Stimulated activated naive CD8-positive, alpha-beta T cell treated with anti-CD3 and anti-CD28 coated beads, Interleukin-15, amount 100 ng/mL, for 72 hours (primary cell): ENCODE measurements at regions not wholly inside any gene's neighbourhood (a gene's known extent, or its start where the extent isn't known, plus 50 kb on each side); places are given as distances from the start of the nearest gene placed in this dataset.

ENCODE experiments used
- ATAC-seq: fragments of 150-1000 bp; cut with Tn5 transposase; 2 replicates; pipeline ENCODE4 v1.10.0; 2021; ENCODE audit warnings: mild to moderate bottlenecking, moderate library complexity
- DNase-seq, 2 donors: peaks; one replicate each; pipeline ENCODE4 v3.0.0; 2021 to 2022
- H3K27ac Mint-ChIP-seq, 2 donors: one replicate each; pipeline ENCODE4 v1.8.0; 2022; ENCODE audit warnings: mild to moderate bottlenecking in 2 of 2, mixed read lengths in 2 of 2, moderate library complexity in 2 of 2
- H3K27me3 Mint-ChIP-seq: one replicate; pipeline ENCODE4 v1.8.0; 2022; ENCODE audit warnings: mixed read lengths
- H3K4me1 Mint-ChIP-seq: one replicate; pipeline ENCODE4 v1.8.0; 2022; ENCODE audit warnings: mild to moderate bottlenecking, mixed read lengths
- H3K4me3 Mint-ChIP-seq, 2 donors: one replicate each; pipeline ENCODE4 v1.8.0; 2022; ENCODE audit warnings: mild to moderate bottlenecking in 2 of 2, mixed read lengths in 2 of 2, moderate library complexity in 1 of 2
- H3K9me3 Mint-ChIP-seq, 2 donors: one replicate each; pipeline ENCODE4 v1.8.0; 2022; ENCODE audit warnings: mixed read lengths in 2 of 2

GRCh38 chr21:35885942-35886541, 174.3 kb downstream of the SETD4 start:
- no peak for DNase-seq
- Mint-ChIP-seq H3K27me3 (peaks cover 26% of the 10 kb centered on the region), H3K27ac (no peak overlapping the region), H3K4me1 (no peaks in the 10 kb centered on the region), H3K4me3 (no peak overlapping the region), H3K9me3 (no peaks in the 10 kb centered on the region)
- ATAC-seq = no peak

- H3K27me3 Mint-ChIP-seq = peaks cover 39% of the 10 kb centered on the region
- H3K4me3 Mint-ChIP-seq = no peak overlapping the region
- H3K9me3 Mint-ChIP-seq = no peaks in the 10 kb centered on the region
- H3K27ac Mint-ChIP-seq = no peak overlapping the region
- H3K4me1 Mint-ChIP-seq = no peaks in the 10 kb centered on the region
- DNase-seq (no peak), ATAC-seq (no peak)
Measured at GRCh38 chr21:35882791-35883240, 177.5 kb downstream of the SETD4 start.

GRCh38 chr21:35873441-35873840, 186.9 kb downstream of the SETD4 start:
- Mint-ChIP-seq H3K4me3 (no peak overlapping the region), H3K27ac (no peak overlapping the region), H3K9me3 (peaks cover under 1 to 9% of the 10 kb centered on the region in 2 donors), H3K4me1 (no peaks in the 10 kb centered on the region), H3K27me3 (peaks cover 27% of the 10 kb centered on the region)
- DNase-seq (no peak), ATAC-seq (no peak)

GRCh38 chr21:35871906-35872305, 188.4 kb downstream of the SETD4 start:
- H3K27ac Mint-ChIP-seq = no peak overlapping the region
- H3K4me3 Mint-ChIP-seq = no peak overlapping the region
- H3K9me3 Mint-ChIP-seq = peaks cover 5 to 9% of the 10 kb centered on the region in 2 donors
- peaks cover 23% of the 10 kb centered on the region for H3K27me3 Mint-ChIP-seq
- H3K4me1 Mint-ChIP-seq = no peaks in the 10 kb centered on the region
- DNase-seq (no peak), ATAC-seq (no peak)

GRCh38 chr21:35868869-35869223, 191.5 kb downstream of the SETD4 start:
- H3K4me3 Mint-ChIP-seq = no peak overlapping the region
- peaks cover 0 to 5% of the 10 kb centered on the region in 2 donors for H3K9me3 Mint-ChIP-seq
- H3K27me3 Mint-ChIP-seq = peaks cover 13% of the 10 kb centered on the region
- no peak overlapping the region for H3K27ac Mint-ChIP-seq
- no peak for ATAC-seq
- H3K4me1 Mint-ChIP-seq = no peaks in the 10 kb centered on the region
- DNase-seq = no peak

- no peak overlapping the region for H3K4me3 Mint-ChIP-seq
- DNase-seq (no peak), ATAC-seq (no peak)
- peaks cover 13% of the 10 kb centered on the region for H3K27me3 Mint-ChIP-seq
- H3K4me1 Mint-ChIP-seq = no peaks in the 10 kb centered on the region
- H3K27ac Mint-ChIP-seq = no peak overlapping the region
- H3K9me3 Mint-ChIP-seq = peaks cover 0 to 5% of the 10 kb centered on the region in 2 donors
Measured at GRCh38 chr21:35868005-35868868, 192.1 kb downstream of the SETD4 start.

GRCh38 chr21:35864039-35864438, 196.3 kb downstream of the SETD4 start:
- DNase-seq = no peak
- no peaks in the 10 kb centered on the region for H3K4me1 Mint-ChIP-seq
- no peak overlapping the region for H3K4me3 Mint-ChIP-seq
- peaks cover 2% of the 10 kb centered on the region for H3K27me3 Mint-ChIP-seq
- no peak for ATAC-seq
- H3K9me3 Mint-ChIP-seq = peaks cover 0 to 5% of the 10 kb centered on the region in 2 donors
- no peak overlapping the region for H3K27ac Mint-ChIP-seq

GRCh38 chr21:35862969-35863368, 197.4 kb downstream of the SETD4 start:
- Mint-ChIP-seq H3K4me1 (no peaks in the 10 kb centered on the region), H3K27ac (no peak overlapping the region), H3K4me3 (no peak overlapping the region), H3K9me3 (no peaks in the 10 kb centered on the region), H3K27me3 (peaks cover 7% of the 10 kb centered on the region)
- ATAC-seq (no peak), DNase-seq (no peak)

GRCh38 chr21:35861661-35862060, 198.7 kb downstream of the SETD4 start:
- DNase-seq (no peak), ATAC-seq (no peak)
- Mint-ChIP-seq H3K4me3 (no peak overlapping the region), H3K27ac (no peak overlapping the region), H3K27me3 (peaks cover 7% of the 10 kb centered on the region), H3K9me3 (no peaks in the 10 kb centered on the region), H3K4me1 (no peaks in the 10 kb centered on the region)

- H3K4me1 Mint-ChIP-seq = no peaks in the 10 kb centered on the region
- H3K9me3 Mint-ChIP-seq = no peaks in the 10 kb centered on the region
- H3K4me3 Mint-ChIP-seq = no peak overlapping the region
- no peak overlapping the region for H3K27ac Mint-ChIP-seq
- peaks cover 14% of the 10 kb centered on the region for H3K27me3 Mint-ChIP-seq
- no peak for ATAC-seq
- DNase-seq = no peak
Measured at GRCh38 chr21:35860189-35860869, 200.0 kb downstream of the SETD4 start.

- no peaks in the 10 kb centered on the region for H3K9me3 Mint-ChIP-seq
Measured at GRCh38 chr21:35859677-35860076, 200.6 kb downstream of the SETD4 start.

GRCh38 chr21:35857095-35857494, 203.2 kb downstream of the SETD4 start:
- H3K9me3 Mint-ChIP-seq = no peaks in the 10 kb centered on the region
- peaks cover 34% of the 10 kb centered on the region for H3K27me3 Mint-ChIP-seq
- no peak overlapping the region for H3K27ac Mint-ChIP-seq
- H3K4me1 Mint-ChIP-seq = no peaks in the 10 kb centered on the region
- no peak for ATAC-seq
- DNase-seq = no peak
- H3K4me3 Mint-ChIP-seq = no peak overlapping the region

More at GRCh38 chr21:35859677-35860076, 200.6 kb downstream of the SETD4 start:
- H3K4me1 Mint-ChIP-seq = no peaks in the 10 kb centered on the region
- no peak overlapping the region for H3K4me3 Mint-ChIP-seq
- no peak overlapping the region for H3K27ac Mint-ChIP-seq
- peaks cover 17% of the 10 kb centered on the region for H3K27me3 Mint-ChIP-seq
- no peak for ATAC-seq
- DNase-seq = no peak

GRCh38 chr21:35855484-35855883, 204.8 kb downstream of the SETD4 start:
- no peak for DNase-seq
- H3K27ac Mint-ChIP-seq = no peak overlapping the region
- no peak for ATAC-seq

GRCh38 chr21:35854281-35854680, 206.0 kb downstream of the SETD4 start:
- Mint-ChIP-seq H3K27ac (no peak overlapping the region), H3K9me3 (no peaks in the 10 kb centered on the region), H3K27me3 (peaks cover 41% of the 10 kb centered on the region), H3K4me1 (no peaks in the 10 kb centered on the region), H3K4me3 (no peak overlapping the region)
- no peak for ATAC-seq
- no peak for DNase-seq

More at GRCh38 chr21:35855484-35855883, 204.8 kb downstream of the SETD4 start:
- peaks cover 41% of the 10 kb centered on the region for H3K27me3 Mint-ChIP-seq
- no peaks in the 10 kb centered on the region for H3K4me1 Mint-ChIP-seq
- H3K9me3 Mint-ChIP-seq = no peaks in the 10 kb centered on the region
- no peak overlapping the region for H3K4me3 Mint-ChIP-seq

GRCh38 chr21:35853321-35854239, 206.7 kb downstream of the SETD4 start:
- H3K27me3 Mint-ChIP-seq = peaks cover 34% of the 10 kb centered on the region
- H3K27ac Mint-ChIP-seq = peak overlapping the region in 1 of 2 donors; percentile 41
- DNase-seq = no peak
- no peak for ATAC-seq
- H3K4me3 Mint-ChIP-seq = no peak overlapping the region
- H3K9me3 Mint-ChIP-seq = no peaks in the 10 kb centered on the region
- H3K4me1 Mint-ChIP-seq = no peaks in the 10 kb centered on the region
